ENCODE measurements at regions not wholly inside any gene's neighbourhood (a gene's known extent, or its start where the extent isn't known, plus 50 kb on each side); places are given as distances from the start of the nearest gene placed in this dataset.

DNA sequence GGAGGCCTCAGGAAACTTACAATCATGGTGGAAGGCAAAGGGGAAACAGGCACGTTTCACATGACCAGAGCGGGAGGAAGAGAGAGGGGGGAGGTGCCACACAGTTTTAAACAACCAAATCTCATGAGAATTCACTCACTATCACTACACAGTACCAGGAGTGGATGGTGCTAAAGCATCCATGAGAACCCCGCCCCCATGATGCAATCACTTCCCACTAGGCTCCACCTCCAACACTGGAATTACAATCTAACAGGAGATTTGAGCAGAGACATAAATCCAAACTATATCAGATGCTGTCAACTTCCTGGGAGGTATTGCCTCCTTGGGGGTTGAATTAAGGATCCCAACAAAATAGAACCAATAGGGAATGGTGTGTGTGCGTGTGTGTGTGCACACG is 407.1 kb downstream of the MED10 start:
- Histone ChIP-seq H3K27me3 (replicated peaks; ENCODE audit: insufficient read depth, low read length) (no peaks in the 10 kb centered on the region), H3K9me3 (replicated peaks; ENCODE audit: insufficient read depth, low read length) (no peaks in the 10 kb centered on the region), H3K4me1 (ENCODE audit: low read length) (no peaks in the 10 kb centered on the region), H4K20me1 (ENCODE audit: insufficient read depth, low read length) (no peaks in the 10 kb centered on the region), H2AFZ (ENCODE audit: low read length) (no peak overlapping the region), H3K79me2 (ENCODE audit: low read length) (no peaks in the 10 kb centered on the region), H3K9me2 (replicated peaks; ENCODE audit: insufficient read depth, low read length) (no peaks in the 10 kb centered on the region), H3K27ac (ENCODE audit: low read length) (no peak overlapping the region), H3K4me2 (ENCODE audit: low read depth, low read length) (no peak overlapping the region), H3F3A (ENCODE audit: insufficient read depth, low read length) (no peaks in the 10 kb centered on the region), H3K4me3 (ENCODE audit: low read length) (no peak overlapping the region), H3K36me3 (replicated peaks; ENCODE audit: insufficient read depth, low read length) (no peaks in the 10 kb centered on the region), H3K9ac (ENCODE audit: low read length) (no peak overlapping the region)
- DNase-seq: no peak
- TF ChIP-seq EZH2 (optimal IDR thresholded peaks at IDR 0.05; ENCODE audit: low read depth, low read length) (no peak), EZH2phosphoT487 (IDR thresholded peaks at IDR 0.05; ENCODE audit: low read length) (no peak), CTCF (IDR thresholded peaks at IDR 0.05; ENCODE audit: low read length) (no peak)

- no peaks in the 10 kb centered on the region for H3K79me2 ChIP-seq (ENCODE audit: low read length)
- no peak overlapping the region for H3K4me2 ChIP-seq (ENCODE audit: low read depth, low read length)
- H3K27me3 ChIP-seq (replicated peaks; ENCODE audit: insufficient read depth, low read length): no peaks in the 10 kb centered on the region
These were observed 408.3 kb downstream of the MED10 start for GRCh38 chr5:5969942-5970483.

GRCh38 chr5:5968981-5969380 is 409.4 kb downstream of the MED10 start:
- H2AFZ ChIP-seq (ENCODE audit: low read length): no peak overlapping the region
- no peaks in the 10 kb centered on the region for H3K9me3 ChIP-seq (replicated peaks; ENCODE audit: insufficient read depth, low read length)
- TF ChIP-seq EZH2 (optimal IDR thresholded peaks at IDR 0.05; ENCODE audit: low read depth, low read length): no peak
- no peak for TF ChIP-seq EZH2phosphoT487 (IDR thresholded peaks at IDR 0.05; ENCODE audit: low read length)
- no peak for TF ChIP-seq CTCF (IDR thresholded peaks at IDR 0.05; ENCODE audit: low read length)
- no peak overlapping the region for H3K4me2 ChIP-seq (ENCODE audit: low read depth, low read length)
- no peaks in the 10 kb centered on the region for H4K20me1 ChIP-seq (ENCODE audit: insufficient read depth, low read length)
- H3K4me3 ChIP-seq (ENCODE audit: low read length): no peak overlapping the region
- no peak overlapping the region for H3K9ac ChIP-seq (ENCODE audit: low read length)
- H3K9me2 ChIP-seq (replicated peaks; ENCODE audit: insufficient read depth, low read length): no peaks in the 10 kb centered on the region
- no peaks in the 10 kb centered on the region for H3K4me1 ChIP-seq (ENCODE audit: low read length)
- no peak overlapping the region for H3K27ac ChIP-seq (ENCODE audit: low read length)
- H3F3A ChIP-seq (ENCODE audit: insufficient read depth, low read length): no peaks in the 10 kb centered on the region
- no peaks in the 10 kb centered on the region for H3K36me3 ChIP-seq (replicated peaks; ENCODE audit: insufficient read depth, low read length)
- DNase-seq: no peak
- no peaks in the 10 kb centered on the region for H3K27me3 ChIP-seq (replicated peaks; ENCODE audit: insufficient read depth, low read length)
- no peaks in the 10 kb centered on the region for H3K79me2 ChIP-seq (ENCODE audit: low read length)

More at GRCh38 chr5:5969942-5970483, 408.3 kb downstream of the MED10 start:
- no peaks in the 10 kb centered on the region for H3K36me3 ChIP-seq (replicated peaks; ENCODE audit: insufficient read depth, low read length)
- H3K4me1 ChIP-seq (ENCODE audit: low read length): no peaks in the 10 kb centered on the region
- no peak overlapping the region for H3K27ac ChIP-seq (ENCODE audit: low read length)
- no peak overlapping the region for H3K4me3 ChIP-seq (ENCODE audit: low read length)
- no peaks in the 10 kb centered on the region for H3K9me2 ChIP-seq (replicated peaks; ENCODE audit: insufficient read depth, low read length)
- TF ChIP-seq EZH2phosphoT487 (IDR thresholded peaks at IDR 0.05; ENCODE audit: low read length) (no peak), CTCF (IDR thresholded peaks at IDR 0.05; ENCODE audit: low read length) (no peak), EZH2 (optimal IDR thresholded peaks at IDR 0.05; ENCODE audit: low read depth, low read length) (no peak)
- no peak for DNase-seq
- no peaks in the 10 kb centered on the region for H4K20me1 ChIP-seq (ENCODE audit: insufficient read depth, low read length)
- H3F3A ChIP-seq (ENCODE audit: insufficient read depth, low read length): no peaks in the 10 kb centered on the region
- no peak overlapping the region for H2AFZ ChIP-seq (ENCODE audit: low read length)
- no peaks in the 10 kb centered on the region for H3K9me3 ChIP-seq (replicated peaks; ENCODE audit: insufficient read depth, low read length)
- no peak overlapping the region for H3K9ac ChIP-seq (ENCODE audit: low read length)

All from MM.1S (cell line).